ENCODE measurements at regions not wholly inside any gene's neighbourhood (a gene's known extent, or its start where the extent isn't known, plus 50 kb on each side); places are given as distances from the start of the nearest gene placed in this dataset.

- DNase-seq: no peak
Measured at GRCh38 chr10:33812586-33812985, 478.1 kb upstream of the NRP1 start.

GRCh38 chr10:33810986-33811385, 476.5 kb upstream of the NRP1 start:
- no peak for DNase-seq

GRCh38 chr10:33809732-33810131, 475.3 kb upstream of the NRP1 start:
- no peak for DNase-seq

DNA sequence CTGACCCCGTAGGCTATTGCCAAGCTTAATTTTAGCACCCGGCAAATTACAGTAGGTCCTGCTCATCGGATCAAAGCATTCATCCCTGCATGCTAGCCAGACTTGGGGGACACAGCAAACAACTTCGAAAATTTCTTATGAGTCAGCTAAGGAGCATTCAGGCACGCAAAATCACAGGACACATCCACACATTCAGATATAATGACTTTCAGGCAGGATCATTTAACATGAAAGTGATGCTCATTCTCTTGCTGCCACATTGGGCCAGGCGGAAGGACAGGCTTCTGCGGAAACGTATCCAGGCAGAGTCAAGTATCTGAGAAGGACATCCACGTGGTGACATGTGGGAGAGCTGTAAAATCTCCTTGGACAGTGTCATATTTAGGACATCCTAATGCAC, 474.0 kb upstream of the NRP1 start:
- no peak for DNase-seq

DNA sequence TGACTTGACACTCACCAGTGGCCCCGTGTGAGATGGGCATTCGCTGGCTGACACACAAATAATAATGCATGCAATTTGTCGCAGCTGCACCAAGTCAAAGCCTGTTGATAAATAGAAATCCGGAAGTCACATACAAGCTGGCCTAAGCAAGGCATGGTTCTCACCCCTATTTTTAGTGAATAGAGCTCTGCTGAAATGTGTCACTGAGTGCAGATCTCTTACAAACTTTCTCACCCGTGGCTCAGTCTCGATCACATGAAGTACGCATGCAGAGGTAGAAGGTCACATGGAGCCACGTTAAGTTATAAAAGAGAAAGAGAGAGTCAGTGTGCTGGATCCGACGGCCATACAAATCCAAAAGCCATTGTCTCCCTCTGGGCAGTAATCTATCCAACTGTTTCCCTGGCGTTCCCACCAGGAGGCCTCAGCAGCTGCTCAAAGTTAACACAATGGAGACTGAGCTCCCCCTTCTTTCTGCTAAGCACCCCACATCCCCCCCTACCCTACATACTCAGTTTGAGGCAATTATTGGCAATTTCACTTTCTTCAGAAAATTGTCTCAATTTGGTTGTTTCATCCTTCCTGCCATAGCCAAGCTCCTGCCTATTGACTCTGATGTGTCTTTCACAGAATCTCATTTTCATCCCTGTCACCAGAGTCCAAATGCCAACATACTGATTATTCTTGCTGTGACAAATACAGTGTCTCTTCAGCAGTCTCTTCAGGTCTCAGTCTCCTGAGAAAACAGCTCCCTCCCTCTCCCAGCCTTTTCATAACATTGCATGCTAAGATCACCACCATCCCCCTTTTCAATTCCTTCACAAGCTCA, 473.3 kb upstream of the NRP1 start:
- DNase-seq: no peak

- DNase-seq: no peak
Measured at GRCh38 chr10:33805831-33806230, 471.4 kb upstream of the NRP1 start.

DNA sequence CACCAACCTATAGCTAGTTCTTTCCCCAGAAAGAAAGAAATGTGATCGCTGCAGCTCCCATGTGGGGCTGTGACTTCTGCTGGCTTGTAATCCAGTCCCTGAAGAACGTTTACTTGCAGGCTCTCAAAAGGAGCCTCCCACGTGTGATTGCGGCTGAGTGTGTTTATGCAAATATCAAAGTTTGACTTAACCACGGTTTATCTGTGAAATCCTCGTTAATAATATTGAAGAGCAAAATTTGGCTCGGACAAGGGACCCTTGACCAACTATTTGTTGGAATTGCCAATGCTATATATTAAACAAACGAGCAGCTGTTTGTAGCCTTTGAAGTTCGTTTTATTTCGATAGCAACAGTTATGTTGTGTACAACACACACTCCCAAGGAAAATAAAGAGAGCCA, 470.1 kb upstream of the NRP1 start:
- DNase-seq: no peak

GRCh38 chr10:33803248-33803647, 468.8 kb upstream of the NRP1 start:
- DNase-seq: no peak

DNA sequence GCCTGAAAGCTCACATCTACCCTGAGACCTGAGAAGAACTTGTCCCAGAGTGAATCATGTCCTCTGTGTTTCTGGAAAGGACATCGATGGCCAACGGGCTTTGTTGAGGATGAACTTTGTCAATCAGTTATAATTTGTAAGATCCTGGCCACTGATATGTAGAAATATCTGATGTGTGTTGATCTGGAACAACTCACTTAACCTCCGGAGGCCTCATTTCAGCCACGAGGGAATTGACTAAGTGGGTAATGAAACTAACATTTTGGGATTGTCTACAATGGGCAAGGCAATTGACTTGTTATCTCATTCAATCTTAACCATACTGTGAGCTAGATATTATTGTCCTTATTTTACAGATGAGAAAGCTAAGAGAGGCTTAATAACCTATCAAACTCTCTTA, 468.1 kb upstream of the NRP1 start:
- DNase-seq: no peak

- DNase-seq: no peak
Measured at GRCh38 chr10:33801705-33802104, 467.2 kb upstream of the NRP1 start.

GRCh38 chr10:33800986-33801385, 466.5 kb upstream of the NRP1 start:
- no peak for DNase-seq

DNA sequence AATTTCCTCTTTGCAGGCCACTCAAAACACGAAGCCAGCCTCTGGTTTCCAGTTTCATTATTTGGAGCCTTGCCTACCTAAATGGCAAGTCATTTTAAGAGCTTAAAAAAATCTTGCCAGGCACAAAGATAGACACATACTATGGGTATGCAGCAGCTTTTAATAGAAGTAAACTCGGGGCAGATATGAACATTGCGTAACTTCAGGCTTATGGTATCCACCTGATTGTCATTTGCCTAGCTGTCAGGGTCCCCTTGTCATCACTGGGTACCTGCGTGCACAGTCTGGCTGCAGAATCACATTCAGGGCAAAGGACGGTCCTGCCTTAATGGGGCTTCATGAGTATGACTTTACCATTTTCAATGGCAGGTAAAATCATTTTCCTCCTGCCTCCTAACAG, 466.1 kb upstream of the NRP1 start:
- no peak for DNase-seq

GRCh38 chr10:33799944-33800323, 465.5 kb upstream of the NRP1 start:
- no peak for DNase-seq

- DNase-seq: no peak
Measured at GRCh38 chr10:33799281-33799943, 464.9 kb upstream of the NRP1 start.

GRCh38 chr10:33798754-33799153, 464.3 kb upstream of the NRP1 start:
- DNase-seq: no peak

DNA sequence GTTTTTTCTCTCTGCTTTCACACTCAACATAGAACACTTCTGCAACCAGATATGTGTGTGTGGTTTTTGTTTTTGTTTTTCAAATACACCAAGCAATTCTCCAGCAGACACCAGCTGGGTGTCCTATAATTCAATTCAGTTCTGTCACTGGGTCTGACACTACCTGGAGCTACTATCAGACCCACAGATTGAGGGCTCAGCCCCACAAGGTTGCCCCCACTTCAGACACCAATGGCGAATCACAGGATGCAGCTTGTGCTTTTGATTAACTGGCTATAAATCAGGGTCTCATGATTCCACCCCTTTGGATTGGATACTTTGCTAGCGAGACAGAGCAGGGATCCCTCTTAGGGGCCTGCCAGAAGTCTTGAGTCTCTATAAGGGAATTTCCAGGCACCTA, 462.2 kb upstream of the NRP1 start:
- DNase-seq: no peak

- DNase-seq: no peak
Measured at GRCh38 chr10:33795529-33795928, 461.1 kb upstream of the NRP1 start.

GRCh38 chr10:33794460-33794859, 460.0 kb upstream of the NRP1 start:
- DNase-seq: no peak

DNA sequence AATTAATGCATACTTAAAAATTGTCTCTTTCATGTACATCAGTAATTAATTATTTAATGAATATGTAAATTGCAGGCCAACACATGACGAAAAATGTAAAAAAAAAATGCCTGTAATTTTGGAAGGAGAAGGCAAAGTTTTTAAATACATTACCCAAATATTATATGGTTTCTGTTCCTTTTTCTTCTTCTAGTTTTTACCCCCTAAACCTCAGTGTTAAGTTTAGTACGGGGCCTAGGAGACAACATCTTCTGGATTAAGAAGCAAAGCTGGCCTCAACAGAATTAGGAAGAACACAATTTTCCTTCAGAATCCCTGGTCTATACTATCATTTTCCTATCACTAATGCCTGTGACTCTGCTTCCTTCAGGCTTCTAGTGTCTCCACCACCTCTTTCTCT, 459.3 kb upstream of the NRP1 start:
- no peak for DNase-seq

- DNase-seq: no peak
Measured at GRCh38 chr10:33791272-33791660, 456.8 kb upstream of the NRP1 start.

- no peak for DNase-seq
Measured at GRCh38 chr10:33790521-33791271, 456.2 kb upstream of the NRP1 start.

DNA sequence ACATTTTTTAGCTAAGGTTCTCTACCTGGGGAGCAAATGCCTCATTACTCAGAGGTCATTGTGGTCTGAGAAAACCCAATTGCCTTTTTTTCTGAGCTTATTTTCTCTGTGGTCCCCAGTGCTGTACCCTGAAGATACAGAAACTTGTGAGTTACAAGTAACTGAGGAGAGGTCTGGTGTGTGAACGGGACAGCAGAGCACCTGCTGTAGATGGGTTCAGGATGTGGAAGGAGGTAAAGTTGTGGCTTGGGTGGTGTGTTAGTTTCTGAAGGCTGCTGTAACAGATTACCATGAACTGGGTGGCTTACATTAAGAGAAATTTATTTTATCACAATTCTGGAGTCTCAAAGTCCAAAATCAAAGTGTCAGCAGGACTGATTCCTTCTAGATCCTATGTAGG, 449.1 kb upstream of the NRP1 start:
- DNase-seq: no peak

DNA sequence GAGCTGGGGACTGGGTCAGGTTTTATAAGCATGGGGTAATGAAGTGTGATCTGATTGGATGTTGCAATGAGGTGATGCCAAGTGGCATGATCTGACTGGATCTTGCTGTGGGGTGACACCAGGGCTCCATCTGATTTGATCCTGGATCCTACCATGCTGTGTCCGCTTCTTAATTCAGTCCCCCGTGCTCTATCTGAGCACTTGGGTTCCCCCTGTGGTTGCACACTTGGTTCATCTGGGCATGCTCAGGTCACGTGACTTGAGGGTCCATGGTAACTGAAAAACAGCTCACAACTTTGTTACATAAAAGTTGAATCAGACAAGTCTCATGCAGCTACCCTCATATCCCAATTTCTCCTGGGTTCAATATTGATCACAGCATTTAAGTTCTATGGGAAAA, 448.6 kb upstream of the NRP1 start:
- no peak for DNase-seq

Measured in skin of body (tissue), 1 donor.